ENCODE measurements at regions not wholly inside any gene's neighbourhood (a gene's known extent, or its start where the extent isn't known, plus 50 kb on each side); places are given as distances from the start of the nearest gene placed in this dataset.

DNA sequence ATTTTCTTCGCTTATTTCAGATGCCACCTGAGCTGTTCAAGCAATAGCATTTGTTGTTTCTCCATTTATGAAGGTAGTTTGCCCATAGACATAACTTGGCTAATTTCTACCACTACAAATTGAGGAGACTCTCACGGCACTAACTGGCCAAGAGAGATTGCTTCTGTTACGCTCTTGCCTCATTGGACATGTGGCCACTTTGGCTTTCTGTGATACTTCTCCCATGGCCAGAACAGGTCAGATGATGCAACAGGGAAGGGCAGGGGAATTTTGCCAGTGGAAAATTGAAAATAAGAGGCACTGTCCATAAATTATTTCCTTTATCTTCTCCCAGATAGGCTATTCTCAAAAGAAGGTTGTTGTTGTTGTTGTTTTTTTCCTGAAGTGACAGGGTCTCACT, 1633.3 kb upstream of the LRRTM3 start:
- no peak for DNase-seq (ENCODE audit: low read depth)

DNA sequence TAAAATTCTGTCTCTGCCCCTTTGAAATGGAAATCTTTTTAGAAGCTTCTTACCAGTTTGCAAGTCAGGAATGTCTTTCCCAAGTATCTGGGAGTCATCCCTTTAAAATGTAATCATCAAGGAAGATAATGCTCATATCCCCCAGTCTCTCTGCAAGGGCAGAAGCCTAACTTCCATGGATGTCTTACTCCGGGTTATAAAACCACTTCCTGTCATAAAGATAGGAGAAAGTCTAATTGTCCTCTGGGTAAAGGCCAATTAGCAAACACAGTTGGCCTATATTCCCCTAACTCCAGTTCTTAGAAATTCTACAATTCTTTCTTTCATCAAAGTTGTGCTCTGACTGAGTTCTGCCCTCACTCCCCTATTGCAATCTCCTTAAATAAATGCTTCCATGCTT, 1631.5 kb upstream of the LRRTM3 start:
- no peak for DNase-seq (ENCODE audit: low read depth)

DNA sequence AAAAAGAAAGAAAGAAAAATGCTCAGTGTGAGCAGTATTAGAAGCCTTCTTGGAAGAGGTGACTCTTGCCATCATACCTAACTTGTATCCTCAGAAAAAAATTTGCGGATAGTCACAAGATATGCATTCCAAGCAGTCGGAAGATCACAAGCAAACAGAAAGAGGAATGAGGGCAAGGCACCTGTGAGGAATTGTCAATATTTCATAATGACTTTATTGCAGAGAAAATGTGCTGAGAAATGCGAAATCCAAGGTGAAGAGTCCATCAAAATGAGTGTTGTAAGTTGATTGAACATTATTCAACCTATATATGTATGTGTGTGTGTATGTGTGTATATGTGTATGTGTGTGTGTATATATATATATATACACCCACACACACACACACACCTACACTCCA, 1624.7 kb upstream of the LRRTM3 start:
- DNase-seq (ENCODE audit: low read depth) = no peak

DNA sequence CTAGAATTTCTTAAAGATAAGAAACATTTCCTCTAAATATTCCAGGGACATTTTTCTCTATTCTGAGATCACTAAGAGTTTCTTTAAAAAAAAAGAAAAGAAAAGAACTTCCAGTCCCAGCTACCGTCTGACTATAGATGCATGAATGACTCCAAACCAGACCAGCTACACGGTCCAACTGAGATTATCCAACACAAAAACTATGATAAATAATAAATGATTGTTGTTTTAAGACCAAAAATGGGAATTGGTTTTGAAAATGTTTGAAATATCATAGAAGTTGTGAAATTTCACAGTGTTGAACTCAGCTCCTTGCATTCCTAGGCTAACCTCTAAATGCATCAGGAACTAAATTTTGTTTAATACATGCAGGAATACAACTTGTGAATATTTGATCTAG, 1619.6 kb upstream of the LRRTM3 start:
- DNase-seq (ENCODE audit: low read depth) = no peak

DNA sequence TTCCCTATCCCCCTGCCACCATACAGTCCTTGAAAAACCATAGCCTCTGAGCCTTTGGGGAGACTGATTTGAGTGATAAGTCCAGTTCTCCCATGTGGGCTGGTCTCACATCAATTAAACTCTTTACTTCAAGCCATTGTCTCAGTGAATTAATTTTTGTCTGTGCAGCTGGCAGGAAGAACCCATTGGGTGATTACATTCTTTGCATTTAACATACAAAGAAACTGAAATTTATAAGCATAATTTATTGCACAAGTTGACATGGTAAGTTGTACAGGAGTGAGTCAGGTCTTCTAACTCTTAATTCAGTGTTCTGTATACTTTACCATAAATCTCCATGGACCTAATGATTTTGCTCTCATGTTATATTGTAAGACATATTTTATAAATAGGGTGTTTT, 1613.0 kb upstream of the LRRTM3 start:
- no peak for DNase-seq (ENCODE audit: low read depth)

DNA sequence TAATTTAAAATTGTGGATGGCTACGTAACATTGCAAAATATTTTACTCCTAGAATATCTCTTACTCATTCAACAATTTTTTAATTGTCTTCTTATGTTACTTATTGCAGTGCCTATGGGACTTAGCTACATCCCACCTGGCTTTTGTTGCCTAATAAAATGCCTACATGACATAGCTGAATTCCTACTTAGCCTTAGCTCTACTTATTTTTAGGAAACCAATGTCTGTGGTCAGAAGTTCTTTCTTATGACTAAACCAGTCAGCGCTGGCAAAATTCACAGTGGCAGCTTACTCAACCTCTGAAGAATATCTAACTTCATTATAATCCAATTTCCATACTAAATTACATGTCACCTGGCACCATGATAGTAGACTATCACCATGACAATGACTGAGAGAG, 1612.4 kb upstream of the LRRTM3 start:
- no peak for DNase-seq (ENCODE audit: low read depth)

DNA sequence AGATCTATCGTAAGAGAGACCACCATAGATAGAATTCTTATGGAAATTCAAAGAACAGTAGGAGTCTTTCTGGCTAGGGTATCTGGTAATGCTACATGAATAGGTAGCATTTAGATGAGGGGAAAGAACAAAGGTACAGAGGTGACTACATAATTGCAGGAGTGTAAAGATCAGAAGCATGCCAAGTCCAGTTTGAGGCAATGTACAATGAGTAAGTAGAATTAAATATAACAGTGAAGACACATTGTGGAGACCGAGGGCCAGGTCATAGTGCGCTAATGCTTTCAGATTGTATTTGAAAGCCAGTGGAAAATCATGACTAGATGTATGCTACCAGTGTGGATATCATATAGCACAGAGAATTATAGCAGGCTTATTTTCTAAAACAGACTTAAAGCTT, 1611.6 kb upstream of the LRRTM3 start:
- no peak for DNase-seq (ENCODE audit: low read depth)

DNA sequence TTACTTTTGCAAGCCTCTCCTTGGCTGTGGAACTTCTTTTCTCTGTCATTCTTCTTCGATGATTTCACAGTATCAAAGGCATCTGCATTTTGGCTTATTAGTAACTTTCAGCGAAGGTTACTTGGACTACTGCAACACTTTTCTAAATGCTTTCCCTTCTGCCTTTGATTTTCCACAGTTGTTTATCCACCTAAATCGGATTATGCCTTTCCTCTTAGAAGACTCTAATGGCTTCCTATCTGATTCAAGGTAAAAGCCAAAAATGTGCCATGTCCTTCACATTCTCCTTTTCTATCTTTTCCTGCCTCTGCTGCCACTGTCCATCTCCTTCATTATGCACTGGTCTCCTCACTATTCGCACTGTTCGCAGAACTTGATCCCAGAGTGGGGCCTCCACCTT, 1606.3 kb upstream of the LRRTM3 start:
- DNase-seq (ENCODE audit: low read depth) = no peak

DNA sequence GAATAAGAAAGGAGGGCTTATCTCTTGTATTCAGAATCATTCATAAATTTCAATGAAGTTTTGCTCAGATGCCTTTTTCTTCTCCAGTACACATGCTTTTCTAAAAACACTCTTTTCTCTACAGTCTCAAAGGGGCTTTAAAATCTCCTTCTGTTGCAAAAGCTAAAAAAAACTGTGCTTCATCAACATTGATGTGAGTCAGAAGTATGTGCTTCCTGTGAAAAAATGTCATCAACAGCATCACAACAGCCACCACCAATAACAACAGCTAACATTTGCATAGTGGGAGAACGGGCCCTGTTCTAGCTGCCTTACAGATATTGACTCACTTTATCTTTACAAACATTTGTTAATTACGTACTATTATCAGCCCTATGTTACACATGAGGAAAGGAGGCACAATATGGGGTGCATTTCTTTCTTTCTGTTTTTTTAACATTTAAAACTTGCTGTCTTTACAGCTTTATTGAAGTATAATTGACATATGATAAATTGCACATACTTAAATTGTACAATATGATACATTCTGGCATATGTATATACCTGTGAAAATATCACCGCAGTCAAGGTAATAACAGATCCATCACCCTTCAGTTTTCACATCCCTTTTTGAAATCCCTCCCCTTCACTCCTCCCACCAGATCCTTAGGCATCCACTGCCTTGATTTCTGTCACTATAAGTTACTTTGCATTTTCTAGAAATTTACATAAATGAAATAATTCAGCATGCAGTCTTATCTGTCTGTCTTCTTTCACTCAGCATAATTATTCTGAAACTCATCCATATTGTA, 1605.4 kb upstream of the LRRTM3 start:
- DNase-seq (ENCODE audit: low read depth) = no peak

DNA sequence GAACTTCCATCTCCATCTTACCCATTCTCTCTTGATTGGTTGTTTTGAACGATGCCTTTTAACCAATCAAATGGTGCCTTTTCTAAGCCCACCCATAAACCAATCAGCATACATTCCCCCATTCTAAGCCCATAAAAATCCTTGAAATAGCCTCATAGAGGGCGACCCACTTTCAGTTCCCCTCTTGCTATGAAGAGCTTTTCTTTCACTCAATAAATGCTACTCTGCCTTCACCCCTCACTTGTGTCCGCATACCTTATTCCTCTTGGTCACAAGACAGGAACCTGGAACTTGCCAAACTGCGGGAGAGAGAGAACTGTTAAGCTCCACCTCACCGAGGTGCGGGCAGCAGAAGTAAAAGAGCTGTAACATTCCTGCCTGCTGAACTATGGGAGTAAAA, 1602.0 kb upstream of the LRRTM3 start:
- no peak for DNase-seq (ENCODE audit: low read depth)

DNA sequence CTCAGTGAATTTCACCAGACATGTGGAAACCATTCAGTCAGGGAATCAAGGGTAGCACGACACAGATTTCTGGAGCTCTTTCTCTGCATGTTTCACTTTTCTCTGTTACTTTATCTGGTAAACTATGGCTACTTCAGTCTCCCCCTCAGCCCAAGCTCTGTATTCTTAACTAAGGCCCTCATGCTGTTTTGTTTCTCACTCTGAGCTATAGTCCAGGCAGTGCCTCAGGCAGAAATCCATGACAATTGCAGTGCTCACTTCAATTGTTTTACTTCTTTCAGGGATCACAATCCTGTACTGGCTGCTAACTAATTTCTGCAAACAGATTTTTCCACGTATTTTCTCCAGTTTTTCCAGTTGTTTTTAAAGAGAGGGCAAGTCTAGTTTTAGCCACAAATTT, 1599.9 kb upstream of the LRRTM3 start:
- no peak for DNase-seq (ENCODE audit: low read depth)

DNA sequence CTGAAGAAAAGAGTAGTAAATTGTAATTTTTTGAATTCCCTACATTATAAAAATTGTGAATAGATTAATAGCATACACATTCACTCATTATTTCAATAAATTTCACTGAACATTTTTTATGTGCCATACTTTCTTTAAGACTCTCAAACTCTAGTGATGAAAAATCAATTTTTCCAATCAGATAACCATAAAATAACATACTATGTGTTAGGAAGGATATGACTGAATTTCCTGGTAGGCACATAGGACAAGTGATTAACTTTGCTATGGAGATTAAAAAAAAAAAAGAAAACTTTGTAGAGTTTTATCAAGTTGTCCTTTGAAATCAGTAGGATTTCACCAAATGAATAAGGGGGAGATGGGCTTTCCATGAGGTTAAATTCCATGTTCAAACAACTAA, 1597.3 kb upstream of the LRRTM3 start:
- no peak for DNase-seq (ENCODE audit: low read depth)

DNA sequence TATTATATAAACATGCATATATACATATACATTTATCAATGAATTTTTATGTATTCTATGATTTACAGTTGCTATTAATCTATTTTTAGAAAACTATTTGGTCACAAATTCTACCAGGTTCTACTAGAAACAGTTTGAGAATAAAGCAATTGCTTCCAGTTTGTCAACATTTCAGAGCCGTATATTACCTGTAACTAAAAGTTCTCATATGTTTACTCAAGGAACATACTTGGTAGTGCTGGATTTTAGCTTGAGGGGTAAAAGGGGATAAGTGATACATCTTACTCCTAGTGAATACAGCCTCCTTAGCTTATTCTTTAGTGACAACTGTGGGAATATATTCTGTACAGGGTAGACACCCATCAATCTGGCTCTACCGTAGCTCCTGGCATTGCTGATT, 1590.5 kb upstream of the LRRTM3 start:
- DNase-seq (ENCODE audit: low read depth) = no peak

DNA sequence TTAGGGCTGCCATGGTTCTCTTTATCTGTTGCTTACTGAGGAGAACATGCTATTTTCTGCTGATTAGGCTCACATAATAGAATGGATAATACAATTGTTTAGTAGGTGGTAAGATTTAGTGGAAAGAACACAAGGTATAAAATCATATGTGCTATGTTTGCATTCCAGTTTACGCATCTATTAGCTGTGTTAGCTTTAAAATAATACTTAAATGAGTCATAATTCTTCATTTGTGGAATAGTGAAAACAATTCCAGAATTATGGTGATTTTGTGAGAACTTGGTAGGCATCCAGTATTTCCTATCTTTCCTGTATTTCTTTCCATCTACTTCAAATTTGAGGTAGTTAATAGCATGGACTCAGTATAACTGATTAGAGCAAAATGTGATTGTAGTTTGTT, 1585.5 kb upstream of the LRRTM3 start:
- DNase-seq (ENCODE audit: low read depth) = no peak

DNA sequence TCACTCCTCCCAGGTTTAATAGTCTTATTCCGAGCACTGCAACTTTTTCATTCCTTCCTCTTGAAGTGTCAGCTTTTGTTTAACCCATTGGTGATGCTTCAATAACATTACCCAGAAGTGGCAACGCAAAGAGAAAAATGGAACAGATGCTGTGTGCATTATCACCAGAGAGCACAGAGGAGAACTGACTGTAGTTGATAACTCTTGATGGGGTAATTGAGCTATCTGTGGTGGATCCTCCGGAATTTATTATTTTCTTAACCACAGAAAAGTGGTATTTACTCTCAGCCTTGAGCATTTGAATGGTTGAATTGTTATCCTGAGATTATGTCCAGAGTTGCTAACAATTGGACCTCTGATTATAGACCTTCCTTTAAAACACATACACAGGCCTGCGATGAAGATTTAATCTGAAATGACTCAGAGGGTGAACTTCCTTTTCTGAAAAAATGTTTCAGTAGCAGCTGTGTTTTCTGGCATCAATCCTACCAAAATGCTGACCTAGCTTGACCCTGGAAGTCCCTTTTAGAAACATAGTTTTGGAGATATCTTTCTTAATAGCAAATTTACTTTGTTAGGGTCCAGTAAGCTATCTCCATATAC, 1584.4 kb upstream of the LRRTM3 start:
- DNase-seq (ENCODE audit: low read depth) = peak; percentile 8

DNA sequence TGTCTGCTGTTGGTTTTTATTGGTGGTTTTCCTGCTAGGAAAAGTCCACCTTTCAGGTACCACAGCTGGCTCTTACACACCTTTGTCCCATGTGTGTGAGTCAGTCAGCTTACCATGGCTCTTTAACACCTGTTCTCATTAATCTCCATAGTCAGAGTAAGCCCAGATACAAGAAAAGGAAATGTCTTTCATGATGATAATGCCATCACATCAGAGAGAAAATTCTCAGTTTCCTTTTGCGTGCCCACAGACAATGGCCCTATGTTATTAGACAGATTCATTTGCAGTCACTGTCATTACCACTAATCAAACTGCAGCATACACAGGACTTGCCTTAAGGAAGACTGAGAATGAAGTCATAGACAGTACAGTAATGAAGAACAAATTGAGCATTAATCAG, 1583.6 kb upstream of the LRRTM3 start:
- DNase-seq (ENCODE audit: low read depth) = no peak

DNA sequence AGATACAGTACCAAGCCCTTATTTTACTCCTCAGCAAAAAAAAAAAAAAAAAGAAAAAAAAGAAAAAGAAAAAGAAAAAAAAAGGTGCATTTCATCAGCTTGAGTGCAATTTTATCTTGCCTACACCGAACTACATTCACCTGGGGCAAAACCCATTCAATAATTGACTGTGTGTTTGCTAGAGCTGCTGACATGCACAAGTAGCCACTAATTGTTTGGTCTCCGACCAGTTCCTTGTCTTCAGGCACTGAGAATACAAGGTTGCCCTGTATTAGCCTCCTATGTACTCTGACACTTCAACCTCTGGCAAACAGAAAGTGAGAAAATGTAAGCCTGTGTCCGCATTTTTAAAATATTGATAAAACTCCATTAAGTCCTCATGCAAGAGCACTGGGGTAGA, 1579.4 kb upstream of the LRRTM3 start:
- DNase-seq (ENCODE audit: low read depth) = no peak

DNA sequence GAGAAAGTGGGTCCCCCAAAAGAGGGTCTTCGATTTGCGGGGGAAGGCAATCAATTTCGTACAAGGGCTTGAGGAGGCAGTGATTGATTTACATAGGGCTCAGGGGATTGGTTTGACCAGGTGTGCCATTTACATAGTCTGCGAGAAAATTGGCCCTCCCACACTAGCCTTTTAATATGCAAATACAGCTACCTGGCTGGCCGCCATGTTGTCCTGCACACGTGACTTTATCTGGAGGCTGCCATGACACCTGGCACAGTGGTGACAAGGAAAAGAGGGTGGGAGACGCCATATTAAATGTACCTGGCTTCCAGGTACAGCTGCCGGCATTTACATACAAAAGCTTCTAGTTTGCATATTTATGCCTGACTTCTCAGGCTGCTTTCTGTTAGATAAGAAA, 1577.2 kb upstream of the LRRTM3 start:
- no peak for DNase-seq (ENCODE audit: low read depth)

DNA sequence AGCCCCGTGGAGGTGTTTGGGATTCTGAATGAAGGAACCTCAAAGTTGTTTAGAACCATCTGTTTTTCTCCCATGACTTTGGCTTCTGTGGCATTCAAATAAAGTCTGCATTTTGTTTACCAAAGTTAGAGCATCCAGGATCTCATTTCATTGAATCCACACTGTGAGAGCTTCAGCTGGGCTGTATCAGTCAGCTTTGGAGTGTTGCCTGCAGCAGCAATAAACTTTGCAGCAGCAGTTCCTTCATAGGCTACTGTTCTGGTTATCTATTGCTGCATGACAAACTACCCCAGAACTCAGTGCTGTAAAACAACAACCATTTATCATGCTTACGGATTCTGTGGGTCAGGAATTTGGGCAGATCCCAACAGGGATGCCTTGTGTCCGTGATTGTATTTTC, 1575.2 kb upstream of the LRRTM3 start:
- no peak for DNase-seq (ENCODE audit: low read depth)

DNA sequence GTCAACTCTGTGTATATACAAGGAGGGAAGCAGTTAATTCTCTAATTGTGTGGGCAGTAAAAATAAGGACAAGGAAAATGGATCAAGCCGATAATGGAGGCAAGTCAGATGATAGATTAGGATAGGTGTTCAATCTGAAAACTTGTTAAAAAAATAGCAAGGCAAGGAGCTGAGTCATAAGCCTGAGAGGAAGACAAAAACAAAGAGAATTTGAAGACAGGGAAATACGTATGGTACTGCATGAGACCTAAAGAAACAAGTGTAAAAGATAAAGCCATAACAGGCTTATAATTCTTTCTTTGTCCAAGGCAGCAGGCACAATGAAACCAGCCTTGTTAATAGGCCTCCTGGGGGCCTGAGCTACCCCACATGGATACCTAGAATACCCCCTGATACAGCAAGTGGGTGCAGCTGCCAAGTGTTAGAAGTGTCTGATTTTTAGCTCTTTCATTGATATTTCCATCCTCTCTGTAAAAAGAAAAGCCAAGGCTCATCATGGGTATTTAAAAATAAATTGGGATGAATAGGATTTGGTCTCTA, 1570.6 kb upstream of the LRRTM3 start:
- DNase-seq (ENCODE audit: low read depth) = no peak

DNA sequence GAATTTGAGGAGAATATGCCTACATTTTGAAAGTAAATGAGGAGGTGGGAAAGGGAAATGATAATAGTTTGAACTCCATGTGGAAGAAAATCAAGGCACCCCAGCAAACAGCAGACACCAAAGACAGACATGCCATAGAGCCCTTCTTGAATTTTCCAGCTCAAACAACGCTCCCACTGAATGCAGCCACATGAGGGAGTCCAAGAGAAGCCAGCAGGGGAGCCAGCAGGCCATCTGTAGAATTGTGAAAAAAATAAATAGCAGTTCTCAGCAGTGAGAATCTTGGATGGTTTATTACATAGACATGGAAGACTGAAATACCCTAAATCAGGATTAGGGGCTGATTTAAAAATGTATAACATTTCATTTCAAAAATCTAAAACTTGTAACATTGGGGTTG, 1567.3 kb upstream of the LRRTM3 start:
- no peak for DNase-seq (ENCODE audit: low read depth)

DNA sequence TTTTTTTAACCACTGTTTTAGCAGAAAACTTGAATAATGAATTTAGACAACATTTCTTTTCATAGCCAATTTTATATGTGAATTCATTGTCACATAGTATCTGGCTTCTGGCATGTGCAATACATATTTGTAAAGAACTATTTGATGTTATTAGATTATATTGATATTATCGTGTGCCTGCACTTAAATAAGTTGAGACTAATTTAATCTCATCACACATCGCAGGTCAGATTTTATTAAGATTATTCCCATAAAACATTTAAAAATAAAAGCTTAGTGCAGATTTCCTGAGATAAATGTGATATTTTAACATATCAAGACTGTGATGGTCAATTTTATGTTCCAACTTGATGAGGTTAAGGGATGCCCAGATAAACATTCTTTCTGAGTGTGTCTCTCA, 1565.3 kb upstream of the LRRTM3 start:
- DNase-seq (ENCODE audit: low read depth) = no peak

DNA sequence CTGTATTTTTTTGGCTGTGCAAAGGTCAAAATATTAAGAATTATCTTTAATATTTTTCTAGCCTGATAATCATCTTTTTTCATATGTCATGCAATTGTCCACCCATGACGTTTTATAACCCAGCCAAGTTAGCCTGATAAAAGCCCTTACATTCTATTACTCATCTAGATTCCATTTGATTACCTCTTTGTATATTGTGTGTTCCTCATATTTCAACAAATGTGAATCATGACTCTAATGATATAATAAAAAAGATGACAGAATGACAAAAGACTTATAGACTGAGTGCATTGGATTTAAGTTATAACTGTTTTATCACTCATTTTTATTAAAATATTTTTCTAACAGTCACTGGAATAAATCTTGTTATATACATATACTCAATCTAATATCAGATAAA, 1560.0 kb upstream of the LRRTM3 start:
- DNase-seq (ENCODE audit: low read depth) = no peak

DNA sequence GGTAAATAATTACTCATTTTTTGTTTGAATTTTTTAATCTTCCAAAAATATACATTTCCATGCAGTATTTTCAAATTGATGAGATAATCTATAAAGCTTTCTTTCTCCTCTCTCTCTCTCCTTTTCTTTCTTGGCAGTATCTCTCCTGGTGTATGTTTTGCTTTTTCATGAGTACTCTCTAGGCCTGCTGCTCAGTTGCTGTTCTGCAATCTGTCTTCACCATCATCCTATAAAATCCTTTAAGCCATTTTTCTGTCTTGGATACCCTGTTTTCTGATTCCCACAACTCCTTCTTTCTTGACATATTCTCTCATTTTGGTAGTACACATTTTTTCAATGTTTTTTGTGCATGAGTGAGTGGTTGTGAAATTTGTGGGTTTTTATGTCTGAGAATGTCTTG, 1558.1 kb upstream of the LRRTM3 start:
- DNase-seq (ENCODE audit: low read depth) = no peak

Measured in fibroblast of the conjunctiva (primary cell).